ENCODE measurements at regions not wholly inside any gene's neighbourhood (a gene's known extent, or its start where the extent isn't known, plus 50 kb on each side); places are given as distances from the start of the nearest gene placed in this dataset.

DNA sequence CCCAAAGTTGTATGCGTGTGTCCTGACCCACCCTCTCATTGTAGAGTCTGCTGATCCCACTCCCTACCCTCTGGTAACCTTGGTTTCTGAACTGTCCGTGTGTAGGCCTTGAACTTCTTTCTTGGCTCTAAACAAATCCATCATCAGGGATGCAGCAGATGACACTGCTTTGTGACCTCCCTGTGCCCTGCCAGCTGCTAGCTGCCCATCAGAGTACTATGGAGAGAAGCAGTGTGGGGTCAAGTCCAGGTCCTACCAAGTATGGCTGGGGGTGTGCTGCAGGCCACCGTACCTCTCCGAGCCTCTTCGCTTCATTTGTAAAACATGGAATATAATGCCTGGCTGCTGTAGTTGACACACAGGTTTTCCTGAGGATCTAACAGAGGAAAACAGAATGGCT is 183.5 kb upstream of the RBPJ start:
- no peak for DNase-seq (ENCODE audit: extremely low read depth, low read depth)
- TF ChIP-seq, protein P1, sequence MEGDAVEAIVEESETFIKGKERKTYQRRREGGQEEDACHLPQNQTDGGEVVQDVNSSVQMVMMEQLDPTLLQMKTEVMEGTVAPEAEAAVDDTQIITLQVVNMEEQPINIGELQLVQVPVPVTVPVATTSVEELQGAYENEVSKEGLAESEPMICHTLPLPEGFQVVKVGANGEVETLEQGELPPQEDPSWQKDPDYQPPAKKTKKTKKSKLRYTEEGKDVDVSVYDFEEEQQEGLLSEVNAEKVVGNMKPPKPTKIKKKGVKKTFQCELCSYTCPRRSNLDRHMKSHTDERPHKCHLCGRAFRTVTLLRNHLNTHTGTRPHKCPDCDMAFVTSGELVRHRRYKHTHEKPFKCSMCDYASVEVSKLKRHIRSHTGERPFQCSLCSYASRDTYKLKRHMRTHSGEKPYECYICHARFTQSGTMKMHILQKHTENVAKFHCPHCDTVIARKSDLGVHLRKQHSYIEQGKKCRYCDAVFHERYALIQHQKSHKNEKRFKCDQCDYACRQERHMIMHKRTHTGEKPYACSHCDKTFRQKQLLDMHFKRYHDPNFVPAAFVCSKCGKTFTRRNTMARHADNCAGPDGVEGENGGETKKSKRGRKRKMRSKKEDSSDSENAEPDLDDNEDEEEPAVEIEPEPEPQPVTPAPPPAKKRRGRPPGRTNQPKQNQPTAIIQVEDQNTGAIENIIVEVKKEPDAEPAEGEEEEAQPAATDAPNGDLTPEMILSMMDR (IDR thresholded peaks at IDR 0.05; ENCODE audit: low read depth, low read length), result no peak

DNA sequence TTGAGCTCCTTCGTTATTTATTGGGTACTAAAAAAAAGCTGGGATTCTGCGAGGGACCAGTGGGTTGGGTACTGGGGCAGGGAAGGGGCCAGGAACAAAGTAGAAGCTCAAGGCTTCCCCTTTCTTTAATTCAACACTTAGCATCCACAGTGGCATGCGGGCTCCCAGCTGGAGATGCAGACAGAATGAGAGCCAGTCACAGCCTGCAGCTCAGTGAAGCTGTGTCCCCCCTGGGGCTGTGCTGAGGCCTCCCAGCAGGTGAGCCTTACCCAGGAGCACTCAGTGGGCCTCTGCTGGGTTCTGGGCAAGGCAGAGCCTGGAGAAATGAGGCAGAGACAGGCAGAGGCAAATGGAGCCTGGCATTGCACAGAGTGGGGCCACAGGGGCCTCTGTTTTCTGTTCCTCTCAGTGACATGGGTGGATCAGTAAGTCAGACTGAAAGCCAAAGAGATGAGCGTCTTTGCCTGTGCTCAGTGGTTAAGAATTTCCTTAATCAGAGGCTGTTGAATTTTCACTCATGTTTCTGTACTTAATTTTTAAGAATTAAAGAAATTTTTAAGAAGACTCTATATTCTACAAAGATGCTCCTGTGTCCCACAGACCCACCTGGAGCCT is 181.4 kb upstream of the RBPJ start:
- DNase-seq (ENCODE audit: extremely low read depth, low read depth), result no peak
- TF ChIP-seq, protein P1 (IDR thresholded peaks at IDR 0.05; ENCODE audit: low read depth, low read length), result no peak

DNA sequence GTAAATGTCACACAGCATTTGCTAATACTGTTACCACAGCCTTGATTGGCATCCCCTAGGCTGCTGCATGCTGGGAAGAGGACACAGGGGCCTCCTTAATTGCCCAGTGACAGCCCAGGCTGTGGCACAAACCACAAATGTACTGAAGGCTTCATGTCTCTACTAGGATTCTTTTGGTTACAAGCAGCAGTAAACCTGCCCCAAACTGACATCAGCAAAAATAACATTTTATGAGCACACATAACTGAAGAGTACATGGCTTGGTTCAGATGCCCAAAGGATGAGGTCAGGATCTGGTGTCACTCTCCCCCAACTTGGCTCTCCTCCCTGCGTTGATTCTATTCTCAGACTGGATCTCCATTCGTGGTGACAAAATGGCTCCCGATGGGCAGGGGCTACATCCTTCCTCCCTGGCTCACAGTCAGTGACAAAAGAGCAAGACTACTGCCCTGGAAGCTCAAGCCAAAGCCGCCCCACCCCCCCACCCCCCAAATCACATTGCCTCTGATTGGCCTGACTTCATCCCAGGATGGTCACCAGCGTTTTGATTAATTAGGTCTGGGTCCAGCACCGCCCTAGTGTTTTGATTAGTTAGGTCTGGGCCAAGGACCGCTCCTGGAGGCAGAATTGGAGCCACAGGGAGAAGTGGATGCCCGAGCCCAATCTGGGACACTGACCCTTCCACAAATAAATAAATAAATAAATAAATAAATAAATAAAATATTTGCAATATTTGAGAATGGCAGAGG is 180.5 kb upstream of the RBPJ start:
- DNase-seq (ENCODE audit: extremely low read depth, low read depth), result no peak
- TF ChIP-seq, protein P1 (IDR thresholded peaks at IDR 0.05; ENCODE audit: low read depth, low read length), result no peak

DNA sequence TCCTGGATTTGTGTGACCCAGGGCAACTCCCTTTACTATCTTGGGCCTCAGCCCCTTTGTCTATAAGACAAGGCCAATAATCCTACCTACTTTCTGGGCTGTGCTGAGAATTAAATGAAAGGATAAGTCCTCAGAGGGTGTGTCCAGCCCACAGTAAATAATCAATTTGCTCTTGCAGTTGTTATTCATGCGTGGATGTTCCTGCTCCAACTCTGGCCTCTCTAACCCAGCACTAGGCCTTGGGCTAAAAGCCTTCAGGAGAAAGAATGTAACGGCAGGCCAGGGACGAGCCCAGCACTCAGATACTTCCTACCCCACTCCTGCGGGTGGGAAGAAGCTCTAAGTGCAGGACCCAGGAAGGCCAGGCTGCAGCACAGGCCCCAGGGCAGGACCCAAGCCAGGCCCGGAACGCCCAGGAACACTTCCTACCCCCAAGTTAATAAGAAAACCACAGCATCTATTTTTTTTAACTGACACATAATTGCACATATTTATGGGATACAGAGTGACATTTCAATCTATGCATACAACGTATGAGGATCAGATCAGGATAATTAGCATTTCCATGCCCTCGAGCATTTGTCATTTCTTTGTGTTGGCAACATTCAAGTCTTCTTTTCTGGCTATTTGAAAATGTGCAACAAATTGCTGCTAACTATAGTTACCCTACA is 179.6 kb upstream of the RBPJ start:
- DNase-seq (ENCODE audit: extremely low read depth, low read depth), result no peak
- TF ChIP-seq, protein P1 (IDR thresholded peaks at IDR 0.05; ENCODE audit: low read depth, low read length), result no peak

DNA sequence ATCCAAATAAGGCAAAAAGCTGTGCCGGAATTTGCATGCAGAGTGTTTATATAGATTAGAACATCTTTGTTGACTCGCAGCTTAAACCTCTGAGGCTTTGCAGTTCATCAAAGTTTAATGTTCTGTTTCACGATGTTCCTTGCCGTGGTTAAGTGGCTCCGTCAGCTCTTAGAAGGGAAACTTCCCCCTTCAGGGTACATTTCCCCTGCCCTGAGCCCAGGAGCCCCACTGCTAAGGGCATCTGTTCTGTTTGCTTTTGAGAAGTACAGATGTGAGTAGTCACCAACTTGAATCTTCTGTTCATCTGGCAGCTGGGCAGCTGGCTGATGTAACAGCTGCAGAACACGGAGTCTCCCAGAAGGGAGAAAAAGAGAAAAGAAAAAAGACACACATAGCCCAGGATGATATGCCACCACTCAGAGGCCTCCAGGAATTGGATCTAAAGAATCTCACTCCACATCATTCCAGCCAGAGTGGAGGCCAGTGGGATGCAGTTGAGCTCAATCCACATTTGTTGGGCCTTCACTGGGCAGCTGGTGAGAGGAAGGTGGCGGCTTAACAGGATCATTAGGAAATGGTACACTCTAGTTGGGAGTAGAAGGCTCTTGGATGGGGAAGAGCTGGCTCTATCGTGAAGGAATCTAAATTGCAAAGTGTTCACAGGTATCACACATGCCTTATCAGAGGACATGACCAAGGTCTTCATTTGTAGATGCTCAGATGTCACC is 178.7 kb upstream of the RBPJ start:
- no peak for DNase-seq (ENCODE audit: extremely low read depth, low read depth)
- TF ChIP-seq, protein P1 (IDR thresholded peaks at IDR 0.05; ENCODE audit: low read depth, low read length), result no peak

DNA sequence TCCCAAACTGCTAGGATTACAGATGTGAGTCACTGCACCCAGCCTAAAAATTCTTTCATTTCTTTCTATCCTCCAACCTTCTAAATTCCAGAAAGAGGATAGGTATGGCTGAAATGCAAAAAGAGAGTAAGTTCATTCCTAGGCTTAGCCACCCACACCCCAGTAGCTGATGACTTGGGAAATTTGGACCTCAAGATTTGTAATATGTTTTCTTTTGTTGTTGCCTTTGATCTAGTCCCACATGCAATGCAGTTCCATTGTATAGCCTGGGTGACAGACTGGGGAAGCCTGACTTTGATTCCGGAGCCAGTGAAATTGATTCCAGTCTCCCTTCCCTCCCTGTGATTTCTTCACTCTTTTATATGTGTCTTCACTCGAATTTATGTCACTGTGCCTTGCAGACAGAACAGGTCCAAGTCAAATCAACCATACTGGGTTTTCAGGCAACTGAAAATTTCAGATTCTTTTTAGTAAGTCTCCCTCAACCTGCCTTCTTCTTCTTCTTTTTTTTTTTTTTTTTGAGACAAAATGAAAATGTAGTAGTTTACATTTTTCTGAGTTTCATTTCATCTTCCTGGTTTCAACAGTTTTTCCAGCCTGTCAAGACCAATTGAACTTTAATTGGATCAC is 176.2 kb upstream of the RBPJ start:
- TF ChIP-seq, protein P1 (IDR thresholded peaks at IDR 0.05; ENCODE audit: low read depth, low read length), result no peak
- DNase-seq (ENCODE audit: extremely low read depth, low read depth), result no peak
